ENCODE measurements at regions not wholly inside any gene's neighbourhood (a gene's known extent, or its start where the extent isn't known, plus 50 kb on each side); places are given as distances from the start of the nearest gene placed in this dataset.

- TF ChIP-seq FOXM1 (IDR thresholded peaks at IDR 0.05; ENCODE audit: low read depth) = no peak
- TF ChIP-seq, protein P1, sequence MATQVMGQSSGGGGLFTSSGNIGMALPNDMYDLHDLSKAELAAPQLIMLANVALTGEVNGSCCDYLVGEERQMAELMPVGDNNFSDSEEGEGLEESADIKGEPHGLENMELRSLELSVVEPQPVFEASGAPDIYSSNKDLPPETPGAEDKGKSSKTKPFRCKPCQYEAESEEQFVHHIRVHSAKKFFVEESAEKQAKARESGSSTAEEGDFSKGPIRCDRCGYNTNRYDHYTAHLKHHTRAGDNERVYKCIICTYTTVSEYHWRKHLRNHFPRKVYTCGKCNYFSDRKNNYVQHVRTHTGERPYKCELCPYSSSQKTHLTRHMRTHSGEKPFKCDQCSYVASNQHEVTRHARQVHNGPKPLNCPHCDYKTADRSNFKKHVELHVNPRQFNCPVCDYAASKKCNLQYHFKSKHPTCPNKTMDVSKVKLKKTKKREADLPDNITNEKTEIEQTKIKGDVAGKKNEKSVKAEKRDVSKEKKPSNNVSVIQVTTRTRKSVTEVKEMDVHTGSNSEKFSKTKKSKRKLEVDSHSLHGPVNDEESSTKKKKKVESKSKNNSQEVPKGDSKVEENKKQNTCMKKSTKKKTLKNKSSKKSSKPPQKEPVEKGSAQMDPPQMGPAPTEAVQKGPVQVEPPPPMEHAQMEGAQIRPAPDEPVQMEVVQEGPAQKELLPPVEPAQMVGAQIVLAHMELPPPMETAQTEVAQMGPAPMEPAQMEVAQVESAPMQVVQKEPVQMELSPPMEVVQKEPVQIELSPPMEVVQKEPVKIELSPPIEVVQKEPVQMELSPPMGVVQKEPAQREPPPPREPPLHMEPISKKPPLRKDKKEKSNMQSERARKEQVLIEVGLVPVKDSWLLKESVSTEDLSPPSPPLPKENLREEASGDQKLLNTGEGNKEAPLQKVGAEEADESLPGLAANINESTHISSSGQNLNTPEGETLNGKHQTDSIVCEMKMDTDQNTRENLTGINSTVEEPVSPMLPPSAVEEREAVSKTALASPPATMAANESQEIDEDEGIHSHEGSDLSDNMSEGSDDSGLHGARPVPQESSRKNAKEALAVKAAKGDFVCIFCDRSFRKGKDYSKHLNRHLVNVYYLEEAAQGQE (IDR thresholded peaks at IDR 0.05; ENCODE audit: low read depth, low read length) = no peak
- TF ChIP-seq, protein P2, sequence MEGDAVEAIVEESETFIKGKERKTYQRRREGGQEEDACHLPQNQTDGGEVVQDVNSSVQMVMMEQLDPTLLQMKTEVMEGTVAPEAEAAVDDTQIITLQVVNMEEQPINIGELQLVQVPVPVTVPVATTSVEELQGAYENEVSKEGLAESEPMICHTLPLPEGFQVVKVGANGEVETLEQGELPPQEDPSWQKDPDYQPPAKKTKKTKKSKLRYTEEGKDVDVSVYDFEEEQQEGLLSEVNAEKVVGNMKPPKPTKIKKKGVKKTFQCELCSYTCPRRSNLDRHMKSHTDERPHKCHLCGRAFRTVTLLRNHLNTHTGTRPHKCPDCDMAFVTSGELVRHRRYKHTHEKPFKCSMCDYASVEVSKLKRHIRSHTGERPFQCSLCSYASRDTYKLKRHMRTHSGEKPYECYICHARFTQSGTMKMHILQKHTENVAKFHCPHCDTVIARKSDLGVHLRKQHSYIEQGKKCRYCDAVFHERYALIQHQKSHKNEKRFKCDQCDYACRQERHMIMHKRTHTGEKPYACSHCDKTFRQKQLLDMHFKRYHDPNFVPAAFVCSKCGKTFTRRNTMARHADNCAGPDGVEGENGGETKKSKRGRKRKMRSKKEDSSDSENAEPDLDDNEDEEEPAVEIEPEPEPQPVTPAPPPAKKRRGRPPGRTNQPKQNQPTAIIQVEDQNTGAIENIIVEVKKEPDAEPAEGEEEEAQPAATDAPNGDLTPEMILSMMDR (IDR thresholded peaks at IDR 0.05) = no peak
- TF ChIP-seq RAD21 (IDR thresholded peaks at IDR 0.05; ENCODE audit: low read length) = no peak
- no peak for TF ChIP-seq JUND (IDR thresholded peaks at IDR 0.05)
- no peak for TF ChIP-seq FOXJ3 (CRISPR knock-in tag; IDR thresholded peaks at IDR 0.05)
Observed at GRCh38 chr9:105052346-105052745, 124.4 kb upstream of the ABCA1 start.
